Ishikawa (cell line): ENCODE measurements at regions not wholly inside any gene's neighbourhood (a gene's known extent, or its start where the extent isn't known, plus 50 kb on each side); places are given as distances from the start of the nearest gene placed in this dataset.

Experiments used
- CEBPB ChIP-seq: IDR thresholded peaks from 2 replicates; pipeline ENCODE4 v1.6.1; 2012
- CREB1 ChIP-seq: IDR thresholded peaks from 2 replicates; pipeline ENCODE4 v1.6.1; 2012; ENCODE audit warnings: low read depth
- EGR1 ChIP-seq: IDR thresholded peaks from 2 replicates; pipeline ENCODE4 v1.6.1; 2012
- EP300 ChIP-seq: IDR thresholded peaks from 2 replicates; pipeline ENCODE4 v1.6.1; 2012; ENCODE audit warnings: borderline replicate concordance
- FOXM1 ChIP-seq: IDR thresholded peaks from 2 replicates; pipeline ENCODE4 v1.6.1; 2012; ENCODE audit warnings: low read depth, borderline replicate concordance
- NFIC ChIP-seq: IDR thresholded peaks from 2 replicates; pipeline ENCODE4 v1.6.1; 2012
- TAF1 ChIP-seq: IDR thresholded peaks from 2 replicates; pipeline ENCODE4 v1.6.1; 2012; ENCODE audit warnings: low read depth, mild to moderate bottlenecking
- TEAD4 ChIP-seq: IDR thresholded peaks from 2 replicates; pipeline ENCODE4 v1.6.1; 2012
- TF ChIP-seq, protein P1 (sequence below): IDR thresholded peaks from 2 replicates; pipeline ENCODE4 v1.6.1; 2012
- TF ChIP-seq, protein P2 (sequence below): IDR thresholded peaks from 2 replicates; pipeline ENCODE4 v1.6.1; 2012
- TF ChIP-seq, protein P3 (sequence below): IDR thresholded peaks from 2 replicates; pipeline ENCODE4 v1.6.1; 2012; ENCODE audit warnings: low read depth, mild to moderate bottlenecking

DNA sequence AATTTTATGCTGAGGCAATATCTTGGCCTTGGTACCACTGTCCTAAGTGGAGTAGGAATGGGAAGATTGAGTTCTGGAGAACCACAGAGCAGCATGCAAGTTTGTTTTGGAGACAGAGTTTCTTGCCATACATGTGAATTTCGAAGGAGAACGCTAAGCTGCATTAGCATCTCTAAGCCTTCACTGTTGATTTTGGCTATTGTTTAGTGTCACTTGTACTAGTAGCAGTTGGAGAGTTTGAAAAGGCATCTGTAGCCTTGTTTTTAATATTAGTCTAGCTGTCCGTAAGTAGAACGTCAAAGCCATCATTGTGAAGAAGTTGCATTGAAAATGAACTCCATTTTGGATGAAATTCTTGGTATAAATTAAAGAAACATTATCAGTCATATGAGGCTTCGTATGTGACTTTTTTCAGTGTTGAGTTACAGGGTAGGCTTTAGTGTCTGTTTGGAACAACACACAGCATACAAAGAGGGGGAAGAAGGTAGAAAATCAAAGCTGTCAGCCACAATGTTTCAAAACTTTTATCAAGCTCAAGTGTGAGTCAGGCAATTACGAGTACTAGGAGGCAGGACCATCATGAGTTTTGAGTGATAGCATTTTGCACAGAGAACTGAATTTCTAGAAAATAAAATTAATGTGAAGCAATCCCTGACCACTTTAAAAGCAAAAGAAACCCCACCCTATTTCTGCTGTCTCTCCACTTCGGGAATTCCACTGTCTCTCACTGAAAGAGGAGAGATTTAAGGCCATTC is 70.2 kb upstream of the NAV3 start:
- no peak for TF ChIP-seq CREB1
- TF ChIP-seq TAF1, result no peak
- TF ChIP-seq EP300, result no peak
- TF ChIP-seq, protein P1, sequence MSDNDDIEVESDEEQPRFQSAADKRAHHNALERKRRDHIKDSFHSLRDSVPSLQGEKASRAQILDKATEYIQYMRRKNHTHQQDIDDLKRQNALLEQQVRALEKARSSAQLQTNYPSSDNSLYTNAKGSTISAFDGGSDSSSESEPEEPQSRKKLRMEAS, result no peak
- TF ChIP-seq EGR1, result no peak
- TF ChIP-seq FOXM1, result no peak
- no peak for TF ChIP-seq NFIC
- TF ChIP-seq CEBPB, result no peak
- TF ChIP-seq, protein P2, sequence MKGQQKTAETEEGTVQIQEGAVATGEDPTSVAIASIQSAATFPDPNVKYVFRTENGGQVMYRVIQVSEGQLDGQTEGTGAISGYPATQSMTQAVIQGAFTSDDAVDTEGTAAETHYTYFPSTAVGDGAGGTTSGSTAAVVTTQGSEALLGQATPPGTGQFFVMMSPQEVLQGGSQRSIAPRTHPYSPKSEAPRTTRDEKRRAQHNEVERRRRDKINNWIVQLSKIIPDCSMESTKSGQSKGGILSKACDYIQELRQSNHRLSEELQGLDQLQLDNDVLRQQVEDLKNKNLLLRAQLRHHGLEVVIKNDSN, result no peak
- TF ChIP-seq TEAD4, result no peak
- TF ChIP-seq, protein P3, sequence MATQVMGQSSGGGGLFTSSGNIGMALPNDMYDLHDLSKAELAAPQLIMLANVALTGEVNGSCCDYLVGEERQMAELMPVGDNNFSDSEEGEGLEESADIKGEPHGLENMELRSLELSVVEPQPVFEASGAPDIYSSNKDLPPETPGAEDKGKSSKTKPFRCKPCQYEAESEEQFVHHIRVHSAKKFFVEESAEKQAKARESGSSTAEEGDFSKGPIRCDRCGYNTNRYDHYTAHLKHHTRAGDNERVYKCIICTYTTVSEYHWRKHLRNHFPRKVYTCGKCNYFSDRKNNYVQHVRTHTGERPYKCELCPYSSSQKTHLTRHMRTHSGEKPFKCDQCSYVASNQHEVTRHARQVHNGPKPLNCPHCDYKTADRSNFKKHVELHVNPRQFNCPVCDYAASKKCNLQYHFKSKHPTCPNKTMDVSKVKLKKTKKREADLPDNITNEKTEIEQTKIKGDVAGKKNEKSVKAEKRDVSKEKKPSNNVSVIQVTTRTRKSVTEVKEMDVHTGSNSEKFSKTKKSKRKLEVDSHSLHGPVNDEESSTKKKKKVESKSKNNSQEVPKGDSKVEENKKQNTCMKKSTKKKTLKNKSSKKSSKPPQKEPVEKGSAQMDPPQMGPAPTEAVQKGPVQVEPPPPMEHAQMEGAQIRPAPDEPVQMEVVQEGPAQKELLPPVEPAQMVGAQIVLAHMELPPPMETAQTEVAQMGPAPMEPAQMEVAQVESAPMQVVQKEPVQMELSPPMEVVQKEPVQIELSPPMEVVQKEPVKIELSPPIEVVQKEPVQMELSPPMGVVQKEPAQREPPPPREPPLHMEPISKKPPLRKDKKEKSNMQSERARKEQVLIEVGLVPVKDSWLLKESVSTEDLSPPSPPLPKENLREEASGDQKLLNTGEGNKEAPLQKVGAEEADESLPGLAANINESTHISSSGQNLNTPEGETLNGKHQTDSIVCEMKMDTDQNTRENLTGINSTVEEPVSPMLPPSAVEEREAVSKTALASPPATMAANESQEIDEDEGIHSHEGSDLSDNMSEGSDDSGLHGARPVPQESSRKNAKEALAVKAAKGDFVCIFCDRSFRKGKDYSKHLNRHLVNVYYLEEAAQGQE, result no peak
